GM21367 (cell line): ENCODE measurements at regions not wholly inside any gene's neighbourhood (a gene's known extent, or its start where the extent isn't known, plus 50 kb on each side); places are given as distances from the start of the nearest gene placed in this dataset.
"Not testable (repeated sequence)": the region's sequence is repeated elsewhere in the genome, so short reads cannot be mapped to it uniquely, and the experiment has no call there.

Source experiments
- ATAC-seq: cut with Tn5 transposase; IDR thresholded peaks from one replicate; pipeline ENCODE4 v1.9.1; 2021; ENCODE audit not compliant: unreplicated experiment

- no peak for ATAC-seq
These were observed 471.5 kb downstream of the EIPR1 start for GRCh38 chr2:2906091-2906490.

GRCh38 chr2:2904721-2905350 is 472.8 kb downstream of the EIPR1 start:
- ATAC-seq: no peak

- ATAC-seq: no peak
These were observed 474.9 kb downstream of the EIPR1 start for GRCh38 chr2:2902547-2903281.

- ATAC-seq: peak; percentile 81
These were observed 476.0 kb downstream of the EIPR1 start for GRCh38 chr2:2901384-2902345.

GRCh38 chr2:2899826-2900225 is 477.8 kb downstream of the EIPR1 start:
- ATAC-seq: no peak

- ATAC-seq: no peak
These were observed 478.9 kb downstream of the EIPR1 start for GRCh38 chr2:2898744-2899143.

- ATAC-seq: no peak
These were observed 481.0 kb downstream of the EIPR1 start for GRCh38 chr2:2896643-2897042.

GRCh38 chr2:2896011-2896410 is 481.6 kb downstream of the EIPR1 start:
- ATAC-seq: no peak

GRCh38 chr2:2894011-2894410 is 483.6 kb downstream of the EIPR1 start:
- ATAC-seq: not testable (repeated sequence)

GRCh38 chr2:2892892-2893291 is 484.7 kb downstream of the EIPR1 start:
- ATAC-seq: no peak

GRCh38 chr2:2892378-2892777 is 485.2 kb downstream of the EIPR1 start:
- ATAC-seq: no peak

- no peak for ATAC-seq
These were observed 486.7 kb downstream of the EIPR1 start for GRCh38 chr2:2890901-2891300.

- ATAC-seq: no peak
These were observed 487.4 kb downstream of the EIPR1 start for GRCh38 chr2:2890246-2890645.

GRCh38 chr2:2889646-2890045 is 488.0 kb downstream of the EIPR1 start:
- no peak for ATAC-seq

- ATAC-seq: no peak
These were observed 488.5 kb downstream of the EIPR1 start for GRCh38 chr2:2889141-2889540.

- ATAC-seq: no peak
These were observed 489.7 kb downstream of the EIPR1 start for GRCh38 chr2:2887772-2888387.

- ATAC-seq: no peak
These were observed 490.7 kb downstream of the EIPR1 start for GRCh38 chr2:2886922-2887321.

GRCh38 chr2:2881499-2881898 is 496.1 kb downstream of the EIPR1 start:
- no peak for ATAC-seq

- no peak for ATAC-seq
These were observed 496.7 kb downstream of the EIPR1 start for GRCh38 chr2:2880938-2881337.

- ATAC-seq: peak; percentile 99
These were observed 497.8 kb downstream of the EIPR1 start for GRCh38 chr2:2879781-2880180.

GRCh38 chr2:2879071-2879470 is 498.5 kb downstream of the EIPR1 start:
- no peak for ATAC-seq
